Pancreas (tissue), 10 donors: ENCODE measurements at regions not wholly inside any gene's neighbourhood (a gene's known extent, or its start where the extent isn't known, plus 50 kb on each side); places are given as distances from the start of the nearest gene placed in this dataset.
"Not testable (repeated sequence)": the region's sequence is repeated elsewhere in the genome, so short reads cannot be mapped to it uniquely, and the experiment has no call there.

Experiments used
- ATAC-seq, 4 donors: fragments of 200-7000 bp; cut with Tn5 transposase; one replicate each; pipeline versions ENCODE4 v1.8.0 to v1.9.1; 2020; ENCODE audit warnings: mild to moderate bottlenecking in 4 of 4, moderate library complexity in 4 of 4
- DNase-seq, 6 donors: peaks; one replicate each; pipeline ENCODE4 v3.0.0-alpha.2; 2020
- FAIRE-seq: peaks from 2 replicates; lab custom pipeline; 2012; peaks lifted over from hg19 to GRCh38; lab: Jason Lieb, UNC
- H3K27ac ChIP-seq, 4 donors: fragments of 200-600 bp; sonication (generic); 1 replicate in 3 of 4; 2 replicates in 1 of 4; pipeline versions ENCODE4 v1.5.0 to v1.8.0; 2020
- H3K27me3 ChIP-seq, 4 donors: fragments of 200-600 bp; one replicate each; pipeline ENCODE4 v1.8.0; 2021
- H3K36me3 ChIP-seq, 3 donors: fragments of 200-600 bp; sonication (generic) in 1 of 3; one replicate each; pipeline versions ENCODE4 v1.5.0 to v1.8.0; 2020 to 2021
- H3K4me1 ChIP-seq, 3 donors: fragments of 200-600 bp; one replicate each; pipeline ENCODE4 v1.8.0; 2021
- H3K4me3 ChIP-seq, 4 donors: fragments of 200-600 bp; sonication (generic) in 2 of 4; one replicate each; pipeline versions ENCODE4 v1.5.0 to v1.8.0; 2020 to 2021
- H3K9me3 ChIP-seq, 4 donors: fragments of 200-600 bp; one replicate each; pipeline ENCODE4 v1.8.0; 2021
- WGBS, 2 donors: extraction: QIAGEN DNeasy Blood & Tissue Kit; methylation state at CpG; one replicate each; pipeline ENCODE4 v1.1.7; 2013; 5-methylcytosine and 5-hydroxymethylcytosine counted together
- intact Hi-C, 3 donors: fragments of 100-400 bp; cut with DNase I; formaldehyde crosslinking; loops; one replicate each; pipeline versions ENCODE4 v1.11.1 to v1.14.2; 2022
- donor health status: healthy with polysubstance abuse.
- donor health status: DM: no; HTN: no; CAD: no; lungs with moderate emphysema.
- donor health status: DM: no; HTN: no; CAD: no.
- donor health status: control.
- donor health status: control.
- donor health status: Bipolar disorder and iron deficiency.
- donor health status: DM: yes; HTN: yes; CAD: no.
- donor health status: DM: no; HTN: no; CAD: no.
- donor health status: DM: no; HTN: no; CAD: no.
- donor health status: DM: yes; HTN: yes; CAD: no.

- WGBS, 2 donors = 65 to 77% methylated on average over 6 of the region's 6 CpGs
- H3K9me3 ChIP-seq, H3K27me3 ChIP-seq, FAIRE-seq, ATAC-seq, H3K27ac ChIP-seq, H3K36me3 ChIP-seq, intact Hi-C loops, H3K4me1 ChIP-seq, H3K4me3 ChIP-seq, DNase-seq: not testable (repeated sequence)
These were observed 95.3 kb upstream of the POTED start for GRCh38 chr21:13514308-13514707.

- WGBS, 2 donors = 77 to 81% methylated on average over 14 of the region's 14 CpGs
- FAIRE-seq, DNase-seq, ATAC-seq, H3K9me3 ChIP-seq, intact Hi-C loops, H3K4me3 ChIP-seq, H3K36me3 ChIP-seq, H3K27me3 ChIP-seq, H3K4me1 ChIP-seq, H3K27ac ChIP-seq: not testable (repeated sequence)
These were observed 93.6 kb upstream of the POTED start for GRCh38 chr21:13515980-13516379.

DNA sequence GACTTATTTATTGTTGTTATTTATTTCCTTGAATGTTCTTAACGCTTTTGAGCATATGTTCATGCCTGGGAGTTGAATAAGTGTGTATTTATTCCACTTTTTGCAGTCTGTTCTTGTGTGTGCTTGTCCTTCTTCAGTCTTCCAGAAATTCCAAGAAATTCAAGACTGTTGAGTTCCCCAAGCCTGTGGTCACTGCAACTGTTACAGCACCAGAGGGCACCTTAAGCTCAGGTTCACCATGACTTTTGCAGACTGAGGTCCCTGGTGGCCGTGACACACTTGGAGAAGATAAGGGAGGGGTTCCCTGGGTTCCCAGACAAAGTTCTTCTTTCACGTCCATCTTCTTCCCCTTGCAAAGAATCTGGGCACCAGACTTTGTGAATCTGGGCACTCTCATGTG, 89.6 kb upstream of the POTED start:
- DNase-seq, H3K36me3 ChIP-seq, H3K27ac ChIP-seq, H3K4me1 ChIP-seq, FAIRE-seq, H3K9me3 ChIP-seq, H3K4me3 ChIP-seq, H3K27me3 ChIP-seq, ATAC-seq, intact Hi-C loops: not testable (repeated sequence)
- 27 to 39% methylated on average over 2 to 3 of the region's 3 CpGs for WGBS, 2 donors

GRCh38 chr21:13525015-13525414, 84.6 kb upstream of the POTED start:
- H3K4me3 ChIP-seq, intact Hi-C loops, H3K27ac ChIP-seq, H3K27me3 ChIP-seq, FAIRE-seq, ATAC-seq, H3K36me3 ChIP-seq, H3K9me3 ChIP-seq, DNase-seq, H3K4me1 ChIP-seq: not testable (repeated sequence)
- WGBS, 2 donors = 61 to 69% methylated on average over 9 to 16 of the region's 16 CpGs

DNA sequence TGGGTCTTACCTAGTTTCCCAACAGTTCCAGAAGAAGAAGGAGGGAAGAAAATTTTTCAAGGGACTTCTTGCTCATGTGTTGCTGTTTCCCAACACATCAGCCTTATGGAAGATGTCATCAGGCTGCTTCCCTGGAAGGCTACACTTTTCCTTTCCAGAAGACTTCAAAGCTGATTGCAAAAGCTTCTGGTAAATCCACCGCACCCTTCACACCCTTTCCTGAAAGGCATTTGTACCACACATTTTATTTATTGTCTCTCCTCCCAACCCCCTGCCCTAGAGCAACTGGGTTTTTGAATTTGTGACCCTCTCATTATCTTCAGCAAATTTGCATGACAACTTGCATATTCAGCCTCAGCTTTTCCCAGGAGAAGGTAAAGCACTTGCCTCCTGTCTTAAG, 80.5 kb upstream of the POTED start:
- H3K9me3 ChIP-seq, H3K27me3 ChIP-seq, ATAC-seq, FAIRE-seq, H3K4me1 ChIP-seq, DNase-seq, intact Hi-C loops, H3K4me3 ChIP-seq, H3K27ac ChIP-seq, H3K36me3 ChIP-seq: not testable (repeated sequence)
- WGBS, 2 donors = 49 to 63% methylated on average over 1 of the region's 1 CpG

GRCh38 chr21:13529674-13530073, 79.9 kb upstream of the POTED start:
- H3K4me3 ChIP-seq, H3K4me1 ChIP-seq, DNase-seq, intact Hi-C loops, H3K27me3 ChIP-seq, H3K36me3 ChIP-seq, FAIRE-seq, ATAC-seq, H3K9me3 ChIP-seq, H3K27ac ChIP-seq: not testable (repeated sequence)
- WGBS, 2 donors = 28 to 42% methylated on average over 3 of the region's 3 CpGs

- intact Hi-C loops, H3K27ac ChIP-seq, H3K36me3 ChIP-seq, H3K27me3 ChIP-seq, ATAC-seq, H3K4me1 ChIP-seq, H3K4me3 ChIP-seq, FAIRE-seq, H3K9me3 ChIP-seq, DNase-seq: not testable (repeated sequence)
- WGBS, 2 donors = 37 to 64% methylated on average over 1 of the region's 2 CpGs
These were observed 78.9 kb upstream of the POTED start for GRCh38 chr21:13530697-13531096.

DNA sequence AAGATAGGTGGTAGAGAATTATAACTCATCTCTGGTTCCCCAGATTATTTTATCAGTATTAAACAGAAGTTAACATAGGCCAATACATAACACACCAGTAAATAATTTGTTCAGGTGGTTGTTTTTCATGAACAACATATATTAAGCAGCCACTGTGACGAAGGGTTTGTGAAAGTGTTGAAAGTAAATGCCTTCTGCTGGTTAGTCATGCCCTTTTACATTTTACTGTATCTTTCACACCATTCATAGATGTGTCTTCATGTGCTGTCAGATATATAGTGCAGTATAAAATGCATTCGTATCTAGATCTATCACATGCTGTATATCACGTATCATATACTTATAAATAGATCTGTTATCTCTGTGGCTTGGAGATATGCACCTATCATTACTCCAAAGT, 66.1 kb upstream of the POTED start:
- H3K27ac ChIP-seq, H3K4me1 ChIP-seq, H3K36me3 ChIP-seq, H3K27me3 ChIP-seq, DNase-seq, ATAC-seq, H3K9me3 ChIP-seq, intact Hi-C loops, FAIRE-seq, H3K4me3 ChIP-seq: not testable (repeated sequence)
- 21 to 22% methylated on average over 2 of the region's 3 CpGs for WGBS, 2 donors

- H3K27me3 ChIP-seq, H3K4me3 ChIP-seq, H3K27ac ChIP-seq, DNase-seq, ATAC-seq, H3K4me1 ChIP-seq, H3K9me3 ChIP-seq, H3K36me3 ChIP-seq, intact Hi-C loops: not testable (repeated sequence)
- FAIRE-seq = peak; percentile 26
- WGBS, 2 donors = 10 to 11% methylated on average over 1 of the region's 1 CpG
These were observed 64.1 kb upstream of the POTED start for GRCh38 chr21:13545525-13545924.
